ENCODE measurements at regions not wholly inside any gene's neighbourhood (a gene's known extent, or its start where the extent isn't known, plus 50 kb on each side); places are given as distances from the start of the nearest gene placed in this dataset.

DNA sequence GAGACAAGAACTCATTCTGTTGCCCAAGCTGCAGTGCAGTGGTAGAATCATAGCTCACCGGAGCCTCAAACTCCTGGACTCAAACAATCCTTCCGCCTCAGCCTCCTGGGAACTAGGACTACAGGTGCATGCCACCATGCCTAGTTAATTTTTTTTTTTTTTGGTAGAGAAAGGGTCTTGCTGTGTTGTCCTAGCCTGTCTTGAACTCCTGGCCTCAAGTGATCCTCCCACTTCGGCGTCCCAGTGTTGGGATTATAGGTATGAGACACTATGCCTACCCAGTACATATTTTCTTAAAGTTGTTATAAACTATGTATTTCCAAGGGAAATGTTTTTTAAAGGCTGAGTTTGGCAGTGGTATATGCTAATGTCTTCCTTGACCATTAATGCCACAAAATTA is 412.6 kb downstream of the KLF12 start:
- Histone ChIP-seq H3K4me1 (no peaks in the 10 kb centered on the region), H3K36me3 (ENCODE audit: control insufficient read depth, insufficient read depth, low read length) (no peaks in the 10 kb centered on the region), H3K9me3 (no peaks in the 10 kb centered on the region), H3K4me3 (ENCODE audit: low read depth, low read length) (no peak overlapping the region), H3K27me3 (replicated peaks; ENCODE audit: control insufficient read depth, insufficient read depth, low read length) (no peaks in the 10 kb centered on the region)
- Mint-ChIP-seq H3K27me3 (ENCODE audit: insufficient read depth, unreplicated experiment) (no peaks in the 10 kb centered on the region), H3K4me1 (ENCODE audit: low read depth, unreplicated experiment) (no peaks in the 10 kb centered on the region), H3K36me3 (ENCODE audit: insufficient read depth, unreplicated experiment) (no peaks in the 10 kb centered on the region), H3K4me3 (ENCODE audit: unreplicated experiment) (no peak overlapping the region), H3K9me3 (ENCODE audit: unreplicated experiment) (no peaks in the 10 kb centered on the region), H3K27ac (ENCODE audit: unreplicated experiment) (no peak overlapping the region)
- CTCF ChIA-PET = no interaction called here
- intact Hi-C loops (cut with micrococcal nuclease; ENCODE audit: unreplicated experiment) = no loop called here
- BruUV-seq (replicated peaks) = no TSS peak
- no peak for DNase-seq
- TF ChIP-seq, protein P1, sequence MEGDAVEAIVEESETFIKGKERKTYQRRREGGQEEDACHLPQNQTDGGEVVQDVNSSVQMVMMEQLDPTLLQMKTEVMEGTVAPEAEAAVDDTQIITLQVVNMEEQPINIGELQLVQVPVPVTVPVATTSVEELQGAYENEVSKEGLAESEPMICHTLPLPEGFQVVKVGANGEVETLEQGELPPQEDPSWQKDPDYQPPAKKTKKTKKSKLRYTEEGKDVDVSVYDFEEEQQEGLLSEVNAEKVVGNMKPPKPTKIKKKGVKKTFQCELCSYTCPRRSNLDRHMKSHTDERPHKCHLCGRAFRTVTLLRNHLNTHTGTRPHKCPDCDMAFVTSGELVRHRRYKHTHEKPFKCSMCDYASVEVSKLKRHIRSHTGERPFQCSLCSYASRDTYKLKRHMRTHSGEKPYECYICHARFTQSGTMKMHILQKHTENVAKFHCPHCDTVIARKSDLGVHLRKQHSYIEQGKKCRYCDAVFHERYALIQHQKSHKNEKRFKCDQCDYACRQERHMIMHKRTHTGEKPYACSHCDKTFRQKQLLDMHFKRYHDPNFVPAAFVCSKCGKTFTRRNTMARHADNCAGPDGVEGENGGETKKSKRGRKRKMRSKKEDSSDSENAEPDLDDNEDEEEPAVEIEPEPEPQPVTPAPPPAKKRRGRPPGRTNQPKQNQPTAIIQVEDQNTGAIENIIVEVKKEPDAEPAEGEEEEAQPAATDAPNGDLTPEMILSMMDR (IDR thresholded peaks at IDR 0.05; ENCODE audit: insufficient read depth in 1 of 2, low read depth in 1 of 2, low read length in 1 of 2, severe bottlenecking in 1 of 2, unreplicated experiment in 1 of 2) = no peak
- POLR2A ChIA-PET = no interaction called here

DNA sequence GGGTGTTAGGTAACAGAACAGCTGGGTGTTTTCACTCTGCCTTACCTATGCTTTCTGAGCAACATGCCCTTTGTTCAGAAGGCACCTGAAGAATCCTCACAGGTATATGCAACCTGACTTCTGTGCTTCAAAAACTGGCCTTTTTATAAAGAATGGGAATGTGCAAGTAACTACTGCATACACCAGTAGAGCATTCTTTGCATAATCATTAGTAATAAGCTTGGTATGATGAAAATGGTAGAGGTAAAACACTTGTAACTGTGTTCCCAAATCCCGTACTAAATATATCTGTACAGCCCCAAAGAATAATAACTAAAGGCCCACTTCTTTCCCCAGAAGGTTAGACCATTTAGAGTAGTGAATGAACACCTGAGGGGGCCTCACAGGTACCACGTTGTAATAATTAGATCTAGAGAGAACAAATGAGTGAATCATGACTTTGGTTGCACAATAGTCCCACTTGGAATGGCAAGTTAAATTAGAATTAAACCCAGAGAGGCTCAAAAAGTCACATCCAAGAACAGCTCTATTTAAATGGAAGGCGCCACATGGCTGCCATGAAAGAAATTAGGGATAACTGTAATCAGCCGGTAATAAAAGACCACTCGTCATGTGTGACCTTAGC is 413.9 kb downstream of the KLF12 start:
- TF ChIP-seq, protein P1 (IDR thresholded peaks at IDR 0.05; ENCODE audit: insufficient read depth in 1 of 2, low read depth in 1 of 2, low read length in 1 of 2, severe bottlenecking in 1 of 2, unreplicated experiment in 1 of 2) = no peak
- Mint-ChIP-seq H3K4me3 (ENCODE audit: unreplicated experiment) (no peak overlapping the region), H3K36me3 (ENCODE audit: insufficient read depth, unreplicated experiment) (no peaks in the 10 kb centered on the region), H3K4me1 (ENCODE audit: low read depth, unreplicated experiment) (no peaks in the 10 kb centered on the region), H3K9me3 (ENCODE audit: unreplicated experiment) (no peaks in the 10 kb centered on the region), H3K27me3 (ENCODE audit: insufficient read depth, unreplicated experiment) (no peaks in the 10 kb centered on the region), H3K27ac (ENCODE audit: unreplicated experiment) (no peak overlapping the region)
- Histone ChIP-seq H3K4me1 (no peaks in the 10 kb centered on the region), H3K4me3 (ENCODE audit: low read depth, low read length) (no peak overlapping the region), H3K27me3 (replicated peaks; ENCODE audit: control insufficient read depth, insufficient read depth, low read length) (no peaks in the 10 kb centered on the region), H3K36me3 (ENCODE audit: control insufficient read depth, insufficient read depth, low read length) (no peaks in the 10 kb centered on the region), H3K9me3 (no peaks in the 10 kb centered on the region)
- DNase-seq = no peak
- ChIA-PET POLR2A (no interaction called here), CTCF (no interaction called here)
- intact Hi-C loops (cut with micrococcal nuclease; ENCODE audit: unreplicated experiment) = no loop called here
- no TSS peak for BruUV-seq (replicated peaks)

DNA sequence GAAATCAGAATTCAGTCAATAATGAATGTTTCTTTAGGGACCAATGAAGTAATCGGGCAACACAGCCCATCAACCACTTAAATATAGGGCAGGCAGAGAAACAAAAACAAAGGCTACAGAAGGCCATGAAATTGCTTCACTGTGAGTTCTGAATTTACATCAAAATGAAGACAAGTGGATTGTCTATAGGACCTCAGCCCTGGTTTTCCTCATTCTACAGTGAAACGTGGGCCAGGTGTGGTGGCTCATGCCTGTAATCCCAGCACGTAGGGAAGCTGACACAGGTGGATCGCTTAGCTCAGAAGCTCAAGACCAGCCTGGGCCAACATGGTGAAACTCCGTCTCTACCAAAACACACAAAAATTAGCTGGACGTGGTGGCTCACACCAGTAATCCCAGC is 416.0 kb downstream of the KLF12 start:
- Mint-ChIP-seq H3K9me3 (ENCODE audit: unreplicated experiment) (no peaks in the 10 kb centered on the region), H3K27me3 (ENCODE audit: insufficient read depth, unreplicated experiment) (no peaks in the 10 kb centered on the region), H3K27ac (ENCODE audit: unreplicated experiment) (no peak overlapping the region), H3K4me1 (ENCODE audit: low read depth, unreplicated experiment) (no peaks in the 10 kb centered on the region), H3K36me3 (ENCODE audit: insufficient read depth, unreplicated experiment) (peaks cover 8% of the 10 kb centered on the region), H3K4me3 (ENCODE audit: unreplicated experiment) (no peak overlapping the region)
- no peaks in the 10 kb centered on the region for H3K27me3 ChIP-seq (replicated peaks; ENCODE audit: control insufficient read depth, insufficient read depth, low read length)
- H3K4me3 ChIP-seq (ENCODE audit: low read depth, low read length) = no peak overlapping the region
- TF ChIP-seq, protein P1 (IDR thresholded peaks at IDR 0.05; ENCODE audit: insufficient read depth in 1 of 2, low read depth in 1 of 2, low read length in 1 of 2, severe bottlenecking in 1 of 2, unreplicated experiment in 1 of 2) = no peak
- H3K9me3 ChIP-seq = no peaks in the 10 kb centered on the region
- POLR2A ChIA-PET = no interaction called here
- no peaks in the 10 kb centered on the region for H3K4me1 ChIP-seq
- H3K36me3 ChIP-seq (ENCODE audit: control insufficient read depth, insufficient read depth, low read length) = no peaks in the 10 kb centered on the region
- CTCF ChIA-PET = no interaction called here
- intact Hi-C loops (cut with micrococcal nuclease; ENCODE audit: unreplicated experiment) = no loop called here
- no TSS peak for BruUV-seq (replicated peaks)
- no peak for DNase-seq

All from Caco-2 (cell line).